Activated T-cell treated with anti-CD3 and anti-CD28 coated beads, Interleukin-2, amount 50 U/mL, for 48 hours (primary cell): ENCODE measurements at regions not wholly inside any gene's neighbourhood (a gene's known extent, or its start where the extent isn't known, plus 50 kb on each side); places are given as distances from the start of the nearest gene placed in this dataset.

Source experiments
- DNase-seq, 2 experiments: peaks; one replicate each; pipeline ENCODE4 v3.0.0-alpha.2; 2020

DNA sequence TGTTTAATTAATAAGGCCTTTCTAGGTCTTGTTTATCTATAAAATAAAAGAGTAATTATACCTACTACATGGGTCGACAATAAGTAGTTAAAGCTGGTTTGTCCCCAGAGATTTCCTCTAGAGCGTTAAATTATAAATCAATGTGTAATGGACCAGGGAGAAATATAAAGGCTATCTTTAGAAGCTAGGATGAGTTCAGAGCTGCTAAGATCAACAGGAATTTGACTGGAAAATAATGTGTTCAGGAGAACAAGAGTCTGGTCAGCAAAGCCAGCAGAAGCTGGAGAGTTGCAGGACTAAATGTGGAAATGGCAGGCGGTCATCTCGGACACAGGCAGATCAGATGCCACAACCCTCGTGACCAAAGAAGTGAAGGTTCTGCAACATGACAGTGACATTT, 428.8 kb downstream of the EPM2A start:
- no peak for DNase-seq

GRCh38 chr6:145309842-145310535, 425.3 kb downstream of the EPM2A start:
- no peak for DNase-seq

- DNase-seq, result no peak
Observed at GRCh38 chr6:145312481-145312880, 422.8 kb downstream of the EPM2A start.

GRCh38 chr6:145313041-145313855, 422.1 kb downstream of the EPM2A start:
- DNase-seq, result no peak

- no peak for DNase-seq
Observed at GRCh38 chr6:145315982-145316600, 419.2 kb downstream of the EPM2A start.

DNA sequence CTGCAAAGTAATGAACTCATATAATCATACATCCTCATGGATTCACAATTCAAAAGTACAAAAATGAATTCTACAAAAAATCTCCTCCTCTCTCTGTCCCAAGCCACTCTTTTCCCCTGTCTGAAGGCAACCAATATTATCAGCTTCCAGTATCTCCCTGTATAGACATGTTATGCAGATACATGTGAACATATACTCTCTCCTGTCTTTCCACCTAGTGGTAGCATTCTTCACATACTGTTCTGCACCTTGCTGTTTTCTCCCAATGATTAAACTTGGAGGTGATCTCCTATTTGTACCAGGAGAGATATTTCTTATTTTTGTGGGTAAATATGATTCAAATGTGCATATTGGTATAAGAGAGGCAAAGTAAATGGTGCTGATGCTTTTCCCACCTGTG, 416.4 kb downstream of the EPM2A start:
- DNase-seq, result no peak

GRCh38 chr6:145319605-145320004, 415.7 kb downstream of the EPM2A start:
- DNase-seq, result no peak

DNA sequence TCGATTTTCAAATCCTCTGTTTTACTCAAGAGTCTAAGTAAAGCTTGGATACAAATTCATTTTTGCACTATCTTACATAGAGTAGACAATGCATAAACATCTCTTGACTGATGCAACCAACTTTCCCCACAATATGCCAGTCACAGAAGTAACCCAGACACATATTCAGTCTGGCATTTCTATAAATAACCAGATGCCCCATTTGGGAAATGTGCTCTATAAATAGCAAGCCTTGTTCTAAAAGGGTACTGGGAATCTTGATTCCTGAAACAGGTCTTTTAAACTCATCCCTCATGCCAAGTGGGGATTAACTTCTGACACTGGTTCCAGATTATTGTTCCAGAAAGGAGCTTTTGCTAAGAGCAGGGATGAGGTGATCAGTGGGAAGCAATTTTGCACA, 411.7 kb downstream of the EPM2A start:
- no peak for DNase-seq

DNA sequence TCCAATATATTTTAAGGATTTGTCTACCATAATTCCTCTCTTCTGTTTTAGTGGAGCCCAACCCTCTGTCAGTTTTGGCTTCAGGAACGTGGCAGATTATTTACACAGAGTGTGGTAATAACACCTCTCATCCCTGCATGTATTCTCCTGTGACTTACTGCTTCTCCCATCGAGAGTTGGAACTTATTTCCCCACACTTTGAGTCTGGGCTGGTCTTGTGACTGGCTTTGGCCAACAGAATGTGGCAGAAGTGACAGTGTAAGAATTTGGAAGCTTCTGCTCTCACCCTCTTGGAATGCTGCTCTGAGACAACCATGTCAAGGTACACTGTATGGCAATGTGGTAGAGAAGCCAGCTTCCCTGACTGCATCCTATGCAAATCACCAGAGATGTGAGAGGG, 407.7 kb downstream of the EPM2A start:
- DNase-seq, result no peak

DNA sequence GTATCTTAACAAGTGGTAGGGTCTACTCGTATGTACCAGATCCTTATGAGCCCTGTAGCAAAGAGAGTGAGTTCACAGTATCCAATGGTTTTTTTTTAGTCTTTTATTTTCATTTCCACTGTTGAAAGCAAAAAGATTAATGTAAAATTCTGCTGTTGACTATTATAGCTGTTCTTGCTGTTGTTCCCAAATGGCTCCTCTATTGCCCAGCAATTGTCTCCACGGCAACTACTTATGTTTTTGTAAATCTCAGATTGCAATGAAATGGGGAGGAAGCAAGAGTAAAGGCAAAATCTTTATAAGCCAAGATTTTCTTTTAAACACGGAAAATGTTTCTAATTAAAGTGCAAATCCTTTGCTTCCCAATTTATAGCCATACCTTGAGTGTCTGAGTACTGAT, 406.1 kb downstream of the EPM2A start:
- no peak for DNase-seq

DNA sequence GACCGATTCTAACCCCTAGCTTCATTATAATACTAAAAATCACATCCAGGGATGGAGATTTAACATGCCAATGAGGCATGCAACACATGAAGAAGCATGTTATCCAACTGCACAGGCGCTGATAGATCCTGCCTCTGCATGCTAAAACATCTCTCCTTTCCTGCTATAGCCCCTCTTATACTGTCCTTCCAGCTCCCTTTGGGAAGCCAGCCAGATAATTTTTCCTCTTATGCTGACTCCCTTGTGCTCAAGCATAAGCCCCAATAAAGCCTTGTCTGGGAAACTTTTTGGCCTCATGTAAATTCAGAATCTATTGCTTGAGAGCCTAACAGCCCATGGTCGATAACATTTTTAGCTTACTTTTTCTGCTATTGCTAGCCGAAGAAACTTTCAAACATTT, 404.3 kb downstream of the EPM2A start:
- no peak for DNase-seq

DNA sequence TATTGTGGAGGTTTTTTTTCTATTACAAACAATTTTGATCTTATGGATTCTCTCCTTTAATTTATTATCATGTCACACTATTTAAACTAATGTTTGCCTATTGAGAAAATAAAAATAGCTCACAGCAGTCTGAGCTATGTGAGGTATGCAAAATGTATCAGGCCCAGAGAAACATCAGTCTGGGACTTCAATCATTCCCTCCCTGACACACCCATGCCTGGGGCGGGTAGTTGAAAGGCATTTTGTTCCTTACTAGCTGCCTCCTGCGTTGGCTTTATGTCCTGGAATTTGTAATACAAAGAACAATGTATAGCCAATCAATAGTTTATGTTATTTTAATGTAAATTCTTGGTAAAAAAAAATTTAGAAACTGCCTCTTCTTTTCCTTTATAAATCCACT, 403.3 kb downstream of the EPM2A start:
- DNase-seq, result no peak

- no peak for DNase-seq
Observed at GRCh38 chr6:145336119-145336518, 399.2 kb downstream of the EPM2A start.

- DNase-seq, result no peak
Observed at GRCh38 chr6:145339089-145339488, 396.2 kb downstream of the EPM2A start.

DNA sequence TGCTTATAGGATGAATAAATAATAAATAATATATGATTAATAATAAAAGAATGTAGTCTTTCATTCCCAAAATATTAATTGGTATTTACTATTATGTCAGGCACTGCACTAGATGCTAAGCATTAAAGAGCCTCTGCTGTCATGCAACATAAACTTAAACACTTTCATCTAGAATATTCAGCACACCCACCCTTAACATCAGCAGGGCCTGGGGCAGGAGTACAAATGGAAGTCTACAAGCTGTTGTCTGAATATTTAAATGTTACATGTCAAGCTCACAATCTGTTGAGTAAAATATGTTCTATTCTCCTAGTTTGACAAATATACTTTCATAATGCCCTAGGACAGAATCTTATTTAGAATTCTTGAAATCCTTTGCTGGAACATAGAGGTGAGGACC, 395.1 kb downstream of the EPM2A start:
- no peak for DNase-seq

DNA sequence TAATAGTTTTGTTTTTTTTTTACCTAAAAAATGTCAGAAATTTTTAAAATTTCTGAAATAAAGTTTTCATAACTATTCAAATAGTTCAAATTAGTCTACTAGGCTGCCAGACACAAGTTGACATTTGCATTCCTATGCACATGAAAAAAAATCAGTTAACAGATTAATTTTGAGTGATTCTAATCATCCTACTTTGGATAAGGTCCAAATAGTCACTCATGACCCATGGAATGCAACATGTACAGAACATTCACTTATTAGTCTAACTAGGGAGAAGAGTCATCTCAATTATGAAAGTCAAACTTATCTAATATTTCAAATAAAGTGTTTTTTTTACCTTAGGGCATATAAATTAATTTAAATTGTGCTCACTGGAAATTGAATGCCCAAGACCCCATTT, 390.2 kb downstream of the EPM2A start:
- DNase-seq, result no peak

DNA sequence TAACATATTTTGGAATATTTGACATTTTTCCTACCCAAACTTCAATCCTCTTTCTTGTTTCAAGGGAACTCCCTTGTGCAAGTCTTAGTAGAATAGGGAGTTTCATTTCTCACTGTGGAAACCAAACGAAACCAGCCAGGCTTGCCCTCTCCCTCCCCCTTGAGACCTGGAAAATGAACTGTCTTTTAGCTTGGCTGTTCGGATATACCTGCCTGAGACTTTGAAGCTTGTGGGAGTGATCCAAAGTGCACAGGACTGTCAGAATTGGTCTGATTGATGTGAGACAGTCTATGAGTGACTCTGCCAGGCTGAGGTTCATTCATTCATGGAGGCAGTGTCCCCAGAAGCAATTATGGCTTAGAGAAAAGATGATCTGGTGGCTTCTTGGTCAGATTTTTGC, 388.1 kb downstream of the EPM2A start:
- no peak for DNase-seq

DNA sequence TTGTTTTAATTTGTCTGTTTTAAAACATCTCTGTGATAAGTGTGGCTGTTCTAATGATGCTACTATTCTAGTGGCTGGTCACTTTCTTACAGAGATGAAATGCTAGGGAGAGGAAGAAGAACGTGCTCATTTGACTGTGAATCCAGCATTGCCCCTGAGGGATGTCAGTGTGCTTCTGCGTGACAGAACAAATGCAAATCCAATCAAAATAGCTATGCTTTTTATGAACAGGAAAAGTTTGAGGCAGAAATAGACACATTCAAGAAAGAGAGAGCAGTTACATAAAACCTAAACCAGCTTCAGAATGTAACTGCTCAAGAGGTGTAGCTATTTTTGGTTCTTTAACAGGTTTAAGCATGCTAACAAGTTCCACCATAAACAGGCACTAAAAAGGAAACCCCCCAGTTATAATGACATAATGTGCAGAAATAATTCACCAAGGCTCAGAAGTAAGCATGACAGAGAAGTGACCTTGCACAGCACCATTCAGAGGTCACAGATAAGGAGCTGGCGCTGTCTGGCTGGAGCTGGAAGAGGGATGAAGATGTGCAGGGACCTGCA, 385.3 kb downstream of the EPM2A start:
- DNase-seq, result no peak

DNA sequence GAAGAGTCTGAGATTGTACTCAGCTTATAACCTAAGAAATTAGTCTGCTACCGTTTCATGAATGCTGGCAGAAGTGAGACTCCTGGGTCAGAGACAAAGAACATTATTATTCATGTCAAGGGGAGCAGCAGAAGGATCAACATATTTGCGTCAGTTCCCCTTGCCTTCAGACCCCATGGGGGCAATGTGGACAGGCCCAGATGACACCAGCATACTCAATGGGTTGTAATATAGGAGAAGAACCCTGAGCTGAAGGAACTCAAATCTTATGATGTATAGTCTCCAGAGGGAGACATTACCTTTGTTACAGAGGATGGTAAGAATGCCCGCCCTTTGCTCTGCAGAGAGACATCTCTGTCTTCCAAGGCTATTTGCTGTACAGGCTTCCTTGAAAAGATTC, 384.4 kb downstream of the EPM2A start:
- no peak for DNase-seq

DNA sequence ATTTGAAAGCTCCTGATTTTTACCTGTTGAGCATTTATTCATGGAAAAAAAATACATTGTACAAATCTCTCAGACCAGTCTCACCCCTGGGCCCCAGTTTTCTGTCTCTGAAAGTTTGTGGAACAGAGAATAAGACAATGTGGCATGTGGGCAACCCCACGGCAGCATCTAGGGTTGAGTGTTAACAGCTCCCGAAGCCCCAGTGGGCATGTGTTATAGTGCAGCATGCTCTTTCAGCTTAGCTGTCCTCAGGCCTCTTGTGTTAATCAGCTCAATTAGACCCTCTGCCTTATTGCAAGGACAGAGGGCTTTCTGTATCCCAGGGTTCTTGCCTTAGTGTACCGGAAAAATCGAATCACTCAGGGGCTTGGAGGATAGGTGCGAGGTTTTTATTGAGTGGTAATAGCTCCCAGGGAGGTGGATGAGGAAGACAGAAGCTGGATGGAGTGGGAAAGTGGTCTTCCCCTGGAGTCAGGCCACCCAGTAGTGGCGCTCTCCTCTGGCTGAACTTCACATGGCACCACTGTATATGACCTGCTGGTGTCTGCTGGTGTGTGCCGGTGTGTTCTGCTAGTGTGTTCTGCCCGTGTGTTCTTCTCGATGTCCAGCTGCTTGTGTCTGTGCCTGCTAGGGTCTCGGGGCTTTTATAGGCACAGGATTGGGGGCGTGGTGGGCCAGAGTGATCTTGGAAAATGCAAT, 382.8 kb downstream of the EPM2A start:
- DNase-seq, result no peak

DNA sequence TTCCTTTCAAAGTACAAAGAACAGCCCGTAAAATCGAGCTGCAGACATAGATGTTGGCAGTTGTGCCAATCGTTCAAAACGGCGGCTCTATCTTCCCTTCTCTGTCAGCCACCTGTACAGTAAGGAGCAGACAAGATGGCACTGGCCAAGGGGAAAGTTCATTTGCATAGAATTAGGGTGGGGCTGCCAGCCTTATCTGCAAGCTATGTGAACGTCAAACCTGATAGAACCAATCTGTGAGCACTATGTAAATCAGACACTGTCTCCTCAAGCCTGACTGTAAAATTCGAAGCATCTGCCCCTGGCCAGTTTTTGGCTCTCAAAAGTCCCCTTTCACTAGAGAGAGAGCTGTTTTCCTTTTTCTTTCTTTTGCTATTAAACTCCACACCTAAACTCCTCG, 374.5 kb downstream of the EPM2A start:
- DNase-seq, result no peak

DNA sequence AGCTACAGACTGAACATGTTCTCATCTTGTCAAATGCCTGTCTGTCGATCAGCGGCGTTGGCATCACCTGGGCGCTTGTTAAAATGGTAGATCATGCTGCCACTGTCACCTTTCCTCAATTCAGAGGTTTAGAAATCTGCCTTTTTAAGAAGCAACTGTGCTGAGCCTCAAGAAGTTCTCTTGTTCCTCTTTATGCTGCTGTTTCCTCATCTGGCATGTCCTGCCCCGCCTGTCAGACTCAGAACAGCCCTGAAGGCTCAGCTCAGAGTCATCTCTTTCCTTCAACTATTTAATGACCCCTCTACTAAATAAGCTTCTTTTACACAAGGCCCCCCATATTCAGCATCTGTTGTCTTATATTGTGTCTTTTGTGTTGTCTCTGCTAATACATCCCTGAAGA, 368.2 kb downstream of the EPM2A start:
- no peak for DNase-seq

- DNase-seq, result no peak
Observed at GRCh38 chr6:145368075-145368474, 367.2 kb downstream of the EPM2A start.
